IPS-18c (cell line): ENCODE measurements at regions not wholly inside any gene's neighbourhood (a gene's known extent, or its start where the extent isn't known, plus 50 kb on each side); places are given as distances from the start of the nearest gene placed in this dataset.

Source experiments
- H3K4me3 ChIP-seq: 2 replicates; pipeline ENCODE4 v1.7.0; 2013; ENCODE audit warnings: low read depth, mild to moderate bottlenecking, low read length, moderate library complexity; ENCODE audit not compliant: insufficient read depth
- H3K9me3 ChIP-seq: one replicate; pipeline ENCODE4 v1.6.1; 2013; ENCODE audit warnings: mild to moderate bottlenecking, low read length, moderate library complexity; ENCODE audit not compliant: control insufficient read depth, insufficient read depth

DNA sequence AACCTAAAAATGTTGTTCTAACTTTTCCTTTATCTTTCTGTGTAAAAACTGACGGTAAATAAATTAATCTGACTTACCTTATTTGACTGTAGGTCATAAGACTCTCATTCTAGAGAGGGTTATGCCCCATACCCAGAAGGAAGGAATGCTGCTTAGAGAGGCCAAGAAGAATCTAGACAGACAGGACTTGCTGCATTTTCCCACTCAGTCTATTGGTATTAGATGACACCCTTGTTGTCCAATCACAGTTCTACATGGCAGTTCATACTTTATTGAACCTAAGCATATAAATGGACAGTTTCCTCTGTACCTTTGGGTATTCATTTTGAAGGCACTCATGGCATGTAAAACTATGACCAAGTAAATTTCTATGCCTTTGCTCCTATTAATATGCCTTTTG, 359.6 kb upstream of the ID4 start:
- peaks cover 6% of the 10 kb centered on the region for H3K9me3 ChIP-seq
- H3K4me3 ChIP-seq, result no peak overlapping the region

DNA sequence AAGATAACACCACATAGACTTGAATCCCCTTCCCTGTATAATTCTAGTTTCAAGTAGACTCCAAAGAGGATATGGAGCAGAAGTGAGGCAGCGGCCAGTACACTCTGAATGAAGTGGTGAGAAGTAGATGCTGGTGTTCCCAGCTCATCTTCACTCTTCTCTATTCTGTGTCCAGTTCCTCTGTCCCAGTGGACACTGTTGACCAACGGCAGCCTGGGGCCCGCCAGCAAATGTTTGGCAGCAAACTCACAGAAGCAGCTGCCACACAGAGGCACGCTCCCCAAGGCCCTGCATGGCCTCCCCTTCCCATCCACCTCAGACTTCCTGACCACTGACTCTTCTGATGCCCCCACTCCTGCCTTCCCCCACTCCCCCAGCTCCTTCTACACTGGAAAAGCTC, 358.9 kb upstream of the ID4 start:
- Histone ChIP-seq H3K4me3 (no peak overlapping the region), H3K9me3 (peaks cover 6% of the 10 kb centered on the region)

DNA sequence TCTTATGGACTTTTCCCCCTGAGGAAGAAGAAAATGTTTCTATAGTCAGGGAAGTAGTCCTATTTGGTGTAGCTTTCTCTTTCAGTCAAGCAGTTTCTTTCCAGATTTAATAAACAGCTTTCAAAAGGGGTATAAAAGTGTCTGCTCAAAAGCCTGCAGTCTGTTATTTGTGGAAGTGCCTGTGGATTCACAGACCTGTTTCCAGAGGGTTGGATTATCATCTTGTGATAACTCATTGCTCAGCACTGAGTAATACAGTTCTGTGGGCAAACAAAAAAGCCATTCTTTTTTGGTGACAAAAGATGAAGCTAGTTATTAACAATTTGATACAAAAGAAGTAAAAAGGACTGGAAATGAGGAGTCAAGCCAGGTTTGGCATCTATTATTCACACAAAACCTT, 358.2 kb upstream of the ID4 start:
- no peak overlapping the region for H3K4me3 ChIP-seq
- peaks cover 6% of the 10 kb centered on the region for H3K9me3 ChIP-seq

DNA sequence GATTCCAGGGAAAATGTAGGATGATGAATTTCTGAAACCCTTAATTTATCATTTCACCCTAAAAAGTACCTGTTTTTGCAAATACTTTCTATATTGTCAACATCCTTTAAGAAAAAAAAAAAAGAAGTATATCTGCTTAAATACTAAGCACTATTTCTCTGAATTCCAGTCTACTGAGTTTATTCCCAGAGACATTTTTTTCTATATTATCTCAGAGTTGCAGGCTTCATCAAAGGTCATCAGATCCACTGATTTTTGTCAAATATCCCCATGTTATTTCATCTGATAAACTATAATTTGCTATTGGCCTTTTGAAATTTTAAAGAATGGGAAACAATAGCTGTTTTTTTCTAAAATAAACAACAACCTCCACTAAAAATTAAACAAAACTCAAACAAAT, 357.6 kb upstream of the ID4 start:
- Histone ChIP-seq H3K4me3 (no peak overlapping the region), H3K9me3 (peaks cover 6% of the 10 kb centered on the region)

DNA sequence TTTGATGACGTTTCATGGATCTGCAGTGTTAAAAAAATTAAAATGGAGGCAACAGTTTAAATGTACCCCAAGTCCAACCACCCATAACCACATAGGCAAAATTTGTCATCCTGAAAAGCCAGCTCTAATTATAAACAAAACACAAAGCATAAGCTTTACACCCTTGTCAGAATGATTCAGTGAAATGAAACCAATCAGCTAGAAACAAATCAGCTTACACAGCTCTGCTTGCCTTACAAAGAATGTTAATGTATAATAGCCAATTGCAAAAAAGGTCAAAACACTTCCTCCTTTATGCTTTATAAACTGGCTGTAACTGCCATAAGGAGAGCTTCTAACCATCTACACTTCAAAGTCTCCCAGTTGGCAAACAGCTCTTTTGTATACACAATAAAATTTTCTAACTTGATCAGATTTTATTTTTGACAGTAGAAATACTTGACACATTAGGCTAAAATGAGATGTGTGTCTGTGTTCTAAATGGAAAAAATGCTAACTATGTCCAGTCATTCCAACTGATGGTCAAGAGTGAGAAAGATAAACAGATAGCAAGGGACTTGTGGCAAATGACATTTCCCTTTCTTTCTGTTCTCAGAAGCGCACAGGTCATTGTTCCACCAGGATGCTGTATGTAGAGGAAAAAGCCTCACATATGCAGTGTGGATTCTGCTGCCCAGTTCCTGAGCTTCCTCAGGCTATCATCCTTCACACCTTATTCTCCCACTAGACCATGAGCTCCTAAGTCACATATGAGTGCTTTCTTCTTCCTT, 344.3 kb upstream of the ID4 start:
- no peak overlapping the region for H3K4me3 ChIP-seq
- no peaks in the 10 kb centered on the region for H3K9me3 ChIP-seq

DNA sequence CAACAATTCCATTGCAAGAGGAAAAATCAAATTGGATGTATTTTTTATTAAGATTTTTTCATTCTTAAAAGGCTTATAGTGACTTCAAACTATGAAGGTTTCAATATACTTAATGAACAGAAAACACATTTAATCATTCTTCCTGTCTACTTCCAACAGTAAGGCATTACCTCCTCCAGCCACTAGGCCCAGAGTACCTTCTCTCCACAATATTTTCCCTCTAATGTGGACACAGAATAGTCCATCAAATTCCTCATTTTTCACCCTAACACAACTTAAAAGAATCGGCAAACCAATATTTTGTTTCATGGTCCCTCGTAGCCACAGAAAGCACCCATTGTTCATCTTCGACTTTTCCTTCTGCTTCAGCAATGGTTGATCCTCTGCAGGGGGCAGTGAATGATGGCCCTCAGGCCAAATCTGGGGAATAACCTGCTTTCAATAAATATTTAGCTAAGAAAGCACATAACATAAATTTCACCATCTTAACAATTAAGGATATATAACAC, 335.4 kb upstream of the ID4 start:
- Histone ChIP-seq H3K4me3 (no peak overlapping the region), H3K9me3 (no peaks in the 10 kb centered on the region)

DNA sequence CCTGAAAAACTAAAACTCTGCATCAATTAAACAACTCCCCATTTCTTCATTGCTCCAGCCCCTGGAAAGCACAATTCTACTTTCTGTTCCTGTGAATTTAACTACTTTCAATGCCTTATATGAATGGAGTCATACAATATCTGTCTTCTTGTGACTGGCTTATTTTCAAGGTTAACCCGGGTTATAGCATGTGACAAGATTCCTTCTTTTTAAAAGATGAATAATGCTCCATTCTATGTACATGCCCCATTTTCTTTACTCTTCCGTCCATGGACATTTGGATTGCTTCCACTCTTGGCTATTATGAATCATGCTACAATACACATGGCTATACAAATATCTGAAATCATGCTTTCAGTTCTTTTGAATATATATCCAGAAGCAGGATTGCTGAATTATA, 334.9 kb upstream of the ID4 start:
- no peaks in the 10 kb centered on the region for H3K9me3 ChIP-seq
- no peak overlapping the region for H3K4me3 ChIP-seq

DNA sequence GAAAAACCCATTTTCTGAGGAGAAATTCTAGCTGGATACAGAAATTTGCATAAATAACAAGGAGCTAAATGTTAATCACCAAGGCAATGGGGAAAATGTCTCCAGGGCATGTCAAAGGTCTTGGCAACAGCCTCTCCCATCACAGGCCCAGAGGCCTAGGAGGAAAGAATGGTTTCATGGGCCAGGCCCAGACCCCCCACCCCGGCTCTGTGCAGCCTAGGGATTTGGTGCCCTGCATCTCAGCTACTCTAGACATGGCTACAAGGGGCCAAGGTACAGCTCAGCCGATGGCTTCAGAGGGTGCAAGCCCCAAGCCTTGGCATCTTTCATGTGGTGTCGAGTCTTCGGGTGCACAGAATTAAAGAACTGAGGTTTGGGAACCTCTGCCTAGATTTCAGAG, 321.2 kb upstream of the ID4 start:
- Histone ChIP-seq H3K4me3 (no peak overlapping the region), H3K9me3 (no peaks in the 10 kb centered on the region)

DNA sequence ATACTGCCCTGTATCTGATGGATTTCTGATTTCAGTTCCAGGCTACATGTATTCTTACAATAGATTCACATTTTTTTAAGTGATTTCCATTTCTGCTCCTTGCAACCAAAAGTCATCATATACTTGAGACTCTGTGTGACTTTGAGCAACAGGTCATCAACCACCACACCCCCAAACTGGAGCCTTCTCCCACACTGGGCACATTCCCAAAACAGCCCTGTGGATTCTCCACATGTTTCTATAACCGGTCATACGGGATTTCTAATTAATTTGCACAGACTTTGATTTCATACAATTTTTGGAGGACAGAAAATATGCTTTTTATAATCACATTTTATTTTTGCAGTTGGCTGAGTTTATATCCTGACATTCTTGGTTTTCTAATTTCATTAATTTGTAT, 317.2 kb upstream of the ID4 start:
- Histone ChIP-seq H3K4me3 (no peak overlapping the region), H3K9me3 (no peaks in the 10 kb centered on the region)

DNA sequence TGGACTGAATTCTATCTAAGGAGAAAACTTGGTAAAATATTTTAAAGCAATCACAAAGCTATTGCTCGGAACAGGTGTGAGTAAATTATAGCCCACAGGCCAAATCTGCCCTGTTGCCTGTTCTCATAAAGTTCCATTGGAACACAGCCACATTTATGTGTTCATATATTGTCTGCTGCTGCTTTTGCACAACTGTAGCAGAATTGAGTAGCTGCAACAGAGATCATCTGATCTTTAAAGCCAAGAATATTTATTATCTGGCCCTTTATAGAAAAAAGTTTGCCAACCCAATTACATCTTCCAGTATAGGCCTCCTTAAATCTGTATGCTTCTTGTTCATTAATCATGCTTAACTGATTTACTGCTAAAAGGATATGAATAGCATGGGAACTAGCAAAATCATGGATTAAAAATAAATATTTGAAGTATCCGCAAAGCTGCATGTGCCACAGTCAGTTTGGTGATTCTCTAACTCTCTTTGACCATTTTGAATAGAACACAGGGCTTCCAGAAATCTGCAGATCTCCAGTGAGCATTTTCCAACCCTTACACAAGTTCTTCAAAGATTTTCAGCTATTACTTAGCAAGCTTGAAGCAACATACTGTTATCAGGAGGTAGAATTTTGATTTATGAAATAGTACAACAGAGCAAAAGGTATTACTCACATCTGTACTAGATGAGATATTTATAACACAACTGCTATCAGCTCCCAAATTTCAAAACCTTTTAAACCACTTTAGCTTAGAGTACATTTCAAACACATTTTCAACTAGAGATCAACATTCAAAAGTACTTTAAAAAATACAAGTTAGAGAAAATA, 312.6 kb upstream of the ID4 start:
- H3K4me3 ChIP-seq, result no peak overlapping the region
- H3K9me3 ChIP-seq, result no peaks in the 10 kb centered on the region

DNA sequence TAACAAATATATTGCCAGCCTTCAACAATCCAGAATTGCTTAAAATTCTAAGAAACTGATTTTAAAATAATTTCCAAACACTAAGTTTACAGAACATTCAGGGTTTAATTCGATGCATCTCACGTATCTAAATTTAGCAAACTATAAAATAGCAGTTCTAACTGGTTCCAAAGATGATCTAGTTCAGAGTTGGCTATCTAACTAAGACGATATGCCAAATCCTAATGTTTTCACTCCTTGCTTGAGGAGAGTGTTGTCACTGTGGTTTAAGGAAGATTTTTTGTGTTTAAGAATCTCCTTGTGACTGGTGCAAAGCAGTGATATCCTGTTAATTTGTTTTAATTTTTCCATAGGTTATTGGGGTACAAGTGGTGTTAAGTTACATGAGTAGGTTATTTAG, 311.5 kb upstream of the ID4 start:
- no peak overlapping the region for H3K4me3 ChIP-seq
- H3K9me3 ChIP-seq, result no peaks in the 10 kb centered on the region

DNA sequence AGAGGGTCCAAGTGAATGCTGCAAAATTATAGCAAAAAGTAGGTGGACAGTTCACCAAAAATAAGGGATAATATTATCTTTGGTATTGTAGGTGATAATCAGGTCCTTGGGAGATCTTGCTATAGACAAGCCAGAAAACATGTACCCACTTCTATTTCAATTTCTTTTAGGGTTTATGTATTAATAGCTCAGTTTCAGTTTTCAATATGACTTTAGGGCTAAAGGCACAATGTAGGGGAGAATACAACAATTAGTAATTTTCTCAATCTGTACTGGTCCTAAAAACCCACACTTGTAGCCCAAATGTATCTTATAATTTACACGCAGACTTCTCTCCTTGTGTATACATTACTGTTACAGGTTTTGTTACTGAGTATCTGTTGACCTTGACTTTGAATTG, 307.0 kb upstream of the ID4 start:
- H3K9me3 ChIP-seq, result no peaks in the 10 kb centered on the region
- no peak overlapping the region for H3K4me3 ChIP-seq

DNA sequence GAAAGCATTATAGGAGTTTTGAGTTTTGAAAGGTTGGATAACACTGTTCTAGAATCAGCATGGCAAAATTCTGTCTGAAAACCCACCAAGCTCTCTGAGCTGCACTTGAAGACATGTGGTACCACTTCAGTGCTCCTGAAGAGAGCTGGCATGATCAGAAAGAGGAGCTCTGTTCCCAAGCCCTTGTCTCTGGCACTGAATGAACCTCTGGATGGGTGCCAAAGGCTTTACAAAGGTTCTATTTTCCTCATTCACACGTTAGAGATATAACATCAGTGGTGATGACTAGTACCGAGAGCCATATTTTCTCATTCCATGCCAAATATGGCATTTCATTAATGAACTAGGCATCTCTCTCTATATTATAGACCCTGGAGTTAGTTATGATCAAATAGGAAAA, 301.8 kb upstream of the ID4 start:
- Histone ChIP-seq H3K9me3 (no peaks in the 10 kb centered on the region), H3K4me3 (no peak overlapping the region)

DNA sequence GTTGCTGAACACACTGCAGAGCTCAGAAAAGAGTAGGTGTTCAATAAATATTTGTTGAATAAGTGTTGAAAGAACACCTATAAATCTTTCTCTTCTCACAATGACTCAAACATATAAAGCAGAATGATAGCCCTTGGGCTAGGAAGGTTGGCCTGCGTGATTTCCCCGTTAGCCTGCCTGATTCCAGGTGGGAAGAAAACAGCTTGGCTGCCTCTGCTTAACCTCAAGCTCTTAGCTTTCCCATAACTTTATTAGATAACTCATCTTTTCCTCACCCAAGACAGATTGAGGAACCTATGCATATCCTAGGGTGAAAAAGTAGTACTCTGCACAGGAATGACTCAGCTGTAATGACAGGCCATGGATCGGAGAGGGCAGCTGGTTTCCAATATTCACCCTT, 300.3 kb upstream of the ID4 start:
- no peak overlapping the region for H3K4me3 ChIP-seq
- H3K9me3 ChIP-seq, result no peaks in the 10 kb centered on the region

DNA sequence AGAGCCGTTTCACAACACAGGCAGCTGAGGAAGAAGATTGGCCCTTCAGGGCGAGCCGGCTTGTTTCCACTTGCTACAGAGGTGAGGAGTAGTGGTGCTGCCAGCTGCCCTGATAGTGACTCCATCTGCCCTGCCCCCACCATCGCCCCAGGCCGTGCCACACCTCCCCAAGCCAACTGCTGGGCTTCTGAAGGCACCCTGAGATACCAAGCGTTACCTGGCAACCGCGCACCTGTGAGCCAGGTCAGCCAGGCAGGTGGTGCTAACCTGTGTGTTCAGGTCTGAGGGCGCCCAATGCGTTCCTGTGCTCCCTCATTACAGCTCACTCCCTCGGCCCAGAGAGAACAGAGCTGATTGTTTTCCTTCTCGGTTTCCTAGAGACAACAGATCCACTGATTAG, 299.1 kb upstream of the ID4 start:
- no peak overlapping the region for H3K4me3 ChIP-seq

DNA sequence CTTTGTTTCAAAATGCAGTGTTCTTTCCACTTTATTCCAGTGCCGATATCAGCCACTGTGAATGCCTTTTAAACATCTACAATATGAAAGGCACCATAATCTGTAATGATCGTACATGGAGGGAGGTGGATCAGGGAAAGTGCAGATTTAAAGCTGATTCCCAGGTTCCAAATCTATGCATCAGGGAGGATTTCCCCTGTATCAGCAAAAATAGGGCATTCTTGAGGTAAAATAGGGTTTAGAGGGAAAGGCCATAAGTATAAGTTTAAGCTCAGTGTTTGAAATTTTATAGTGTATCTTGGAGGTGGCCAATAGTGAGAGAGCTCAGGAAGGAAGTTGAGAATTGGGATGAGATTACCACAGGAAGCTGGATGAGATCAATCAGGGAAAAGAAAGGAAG, 289.7 kb upstream of the ID4 start:
- Histone ChIP-seq H3K9me3 (no peaks in the 10 kb centered on the region), H3K4me3 (no peak overlapping the region)

More for the DNA sequence above, 299.1 kb upstream of the ID4 start:
- H3K9me3 ChIP-seq, result no peaks in the 10 kb centered on the region

DNA sequence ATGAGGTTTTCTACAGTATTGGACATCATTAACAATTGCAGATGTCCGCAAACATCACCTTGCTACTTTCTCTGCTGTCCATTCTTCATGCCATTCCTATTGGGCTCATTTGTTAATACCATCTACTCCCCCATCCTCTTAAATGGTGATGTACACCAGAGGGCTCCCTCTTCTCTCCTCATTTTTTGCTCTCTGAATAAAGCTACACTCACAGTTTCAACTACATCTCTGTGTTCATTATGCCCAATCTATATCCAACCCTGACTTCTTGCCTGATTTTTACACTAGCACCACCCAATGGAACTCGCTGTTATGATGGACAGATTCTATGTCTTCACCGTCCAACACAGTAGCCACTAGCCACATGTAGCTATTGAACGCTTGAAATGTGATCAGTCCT, 288.1 kb upstream of the ID4 start:
- Histone ChIP-seq H3K4me3 (no peak overlapping the region), H3K9me3 (no peaks in the 10 kb centered on the region)

DNA sequence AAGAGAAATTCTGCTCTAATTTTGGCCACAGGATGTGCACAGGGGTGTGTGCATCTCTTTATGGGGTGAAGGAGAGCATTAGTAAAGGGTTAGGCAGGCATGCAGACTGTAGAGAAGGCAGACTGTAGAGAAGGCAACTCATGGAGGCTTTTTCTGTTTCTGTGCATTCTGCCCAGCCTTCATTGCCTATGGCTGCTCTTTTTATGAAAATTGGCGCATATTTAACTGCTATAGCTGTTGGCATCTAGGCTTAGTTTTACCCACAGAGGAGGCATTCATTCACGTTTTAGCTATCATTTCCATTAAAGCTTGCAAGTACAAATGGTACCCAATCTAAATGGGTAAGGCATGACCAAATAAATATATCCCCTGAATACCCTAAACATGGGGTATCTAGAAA, 286.8 kb upstream of the ID4 start:
- H3K4me3 ChIP-seq, result no peak overlapping the region
- H3K9me3 ChIP-seq, result no peaks in the 10 kb centered on the region
